ENCODE measurements at regions not wholly inside any gene's neighbourhood (a gene's known extent, or its start where the extent isn't known, plus 50 kb on each side); places are given as distances from the start of the nearest gene placed in this dataset.

GRCh38 chr5:2257326-2258244, 374.9 kb upstream of the IRX4 start:
- no peak for DNase-seq

- no peak for DNase-seq
Measured at GRCh38 chr5:2256691-2257280, 374.1 kb upstream of the IRX4 start.

- DNase-seq = no peak
Measured at GRCh38 chr5:2255915-2256690, 373.4 kb upstream of the IRX4 start.

GRCh38 chr5:2254880-2255750, 372.4 kb upstream of the IRX4 start:
- DNase-seq = no peak

GRCh38 chr5:2254406-2254805, 371.7 kb upstream of the IRX4 start:
- DNase-seq = no peak

GRCh38 chr5:2253040-2253975, 370.6 kb upstream of the IRX4 start:
- DNase-seq = no peak

GRCh38 chr5:2251751-2252150, 369.0 kb upstream of the IRX4 start:
- DNase-seq = no peak

- DNase-seq = no peak
Measured at GRCh38 chr5:2251298-2251697, 368.6 kb upstream of the IRX4 start.

GRCh38 chr5:2250365-2250950, 367.7 kb upstream of the IRX4 start:
- DNase-seq = no peak

GRCh38 chr5:2249442-2249841, 366.7 kb upstream of the IRX4 start:
- no peak for DNase-seq

GRCh38 chr5:2249026-2249425, 366.3 kb upstream of the IRX4 start:
- no peak for DNase-seq

GRCh38 chr5:2242539-2242938, 359.8 kb upstream of the IRX4 start:
- DNase-seq = no peak

GRCh38 chr5:2241842-2242241, 359.1 kb upstream of the IRX4 start:
- DNase-seq = no peak

GRCh38 chr5:2240118-2240904, 357.6 kb upstream of the IRX4 start:
- DNase-seq = no peak

- DNase-seq = no peak
Measured at GRCh38 chr5:2239201-2239910, 356.6 kb upstream of the IRX4 start.

GRCh38 chr5:2238732-2239131, 356.0 kb upstream of the IRX4 start:
- DNase-seq = no peak

GRCh38 chr5:2227433-2227832, 344.7 kb upstream of the IRX4 start:
- DNase-seq = no peak

GRCh38 chr5:2224689-2225088, 342.0 kb upstream of the IRX4 start:
- DNase-seq = no peak

- no peak for DNase-seq
Measured at GRCh38 chr5:2223303-2223702, 340.6 kb upstream of the IRX4 start.
